ENCODE measurements at regions not wholly inside any gene's neighbourhood (a gene's known extent, or its start where the extent isn't known, plus 50 kb on each side); places are given as distances from the start of the nearest gene placed in this dataset.

DNA sequence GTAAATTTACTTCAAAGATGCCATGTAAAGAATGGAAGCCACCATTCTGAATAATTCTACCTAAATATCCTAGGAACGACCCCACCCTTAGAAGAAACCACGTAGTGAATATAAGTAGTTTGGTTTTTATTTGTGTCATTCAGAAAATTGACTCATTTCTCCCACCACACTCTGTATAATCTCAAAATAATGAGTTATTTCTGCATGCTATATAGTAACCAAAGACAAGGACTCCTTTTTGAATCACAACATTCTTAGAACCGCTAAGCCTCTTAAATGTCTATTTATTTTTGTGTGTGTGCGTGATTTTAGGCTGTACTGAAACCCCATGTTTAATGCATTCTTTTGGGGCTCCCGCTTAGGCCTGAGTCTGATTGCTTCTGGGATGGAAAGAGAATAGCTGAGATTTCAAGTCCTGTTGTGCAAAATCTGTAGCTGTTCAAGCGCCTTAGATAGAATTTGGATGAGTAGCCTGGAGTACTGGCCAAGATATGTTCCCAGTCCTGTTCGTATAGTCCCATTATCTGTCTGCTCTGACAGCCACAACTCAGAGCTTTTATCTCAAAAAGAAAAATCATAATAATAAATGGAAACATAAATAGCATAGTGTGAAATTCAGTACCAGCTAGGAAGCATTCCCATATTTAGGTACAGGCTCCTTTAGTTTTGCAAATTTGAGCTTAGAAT, 532.4 kb upstream of the NBEA start:
- TF ChIP-seq PPARA (CRISPR knock-in tag; IDR thresholded peaks at IDR 0.05; ENCODE audit: borderline replicate concordance): no peak
- TF ChIP-seq BACH2 (CRISPR knock-in tag; IDR thresholded peaks at IDR 0.05; ENCODE audit: borderline replicate concordance): no peak
- TF ChIP-seq TOX (CRISPR knock-in tag; IDR thresholded peaks at IDR 0.05; ENCODE audit: borderline replicate concordance): no peak
- no peak for TF ChIP-seq SNAI2 (CRISPR knock-in tag; IDR thresholded peaks at IDR 0.05)
- TF ChIP-seq, protein P1, sequence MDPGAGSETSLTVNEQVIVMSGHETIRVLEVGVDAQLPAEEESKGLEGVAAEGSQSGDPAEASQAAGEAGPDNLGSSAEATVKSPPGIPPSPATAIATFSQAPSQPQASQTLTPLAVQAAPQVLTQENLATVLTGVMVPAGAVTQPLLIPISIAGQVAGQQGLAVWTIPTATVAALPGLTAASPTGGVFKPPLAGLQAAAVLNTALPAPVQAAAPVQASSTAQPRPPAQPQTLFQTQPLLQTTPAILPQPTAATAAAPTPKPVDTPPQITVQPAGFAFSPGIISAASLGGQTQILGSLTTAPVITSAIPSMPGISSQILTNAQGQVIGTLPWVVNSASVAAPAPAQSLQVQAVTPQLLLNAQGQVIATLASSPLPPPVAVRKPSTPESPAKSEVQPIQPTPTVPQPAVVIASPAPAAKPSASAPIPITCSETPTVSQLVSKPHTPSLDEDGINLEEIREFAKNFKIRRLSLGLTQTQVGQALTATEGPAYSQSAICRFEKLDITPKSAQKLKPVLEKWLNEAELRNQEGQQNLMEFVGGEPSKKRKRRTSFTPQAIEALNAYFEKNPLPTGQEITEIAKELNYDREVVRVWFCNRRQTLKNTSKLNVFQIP (CRISPR knock-in tag; IDR thresholded peaks at IDR 0.05; ENCODE audit: borderline replicate concordance, low read depth): no peak
- no peak for TF ChIP-seq ARNTL (CRISPR knock-in tag; IDR thresholded peaks at IDR 0.05; ENCODE audit: borderline replicate concordance, low read depth)

Data from SK-N-SH treated with all-trans-retinoic acid at 6 μM for 48 hours (cell line).